DOHH2 (cell line): ENCODE measurements at regions not wholly inside any gene's neighbourhood (a gene's known extent, or its start where the extent isn't known, plus 50 kb on each side); places are given as distances from the start of the nearest gene placed in this dataset.

ENCODE experiments used
- H3F3A ChIP-seq: fragments of 200-600 bp; sonication (generic), shearing (Covaris generic); 2 replicates; pipeline ENCODE4 v1.6.0; 2016; ENCODE audit warnings: antibody characterized with exemption, mild to moderate bottlenecking; ENCODE audit not compliant: control insufficient read depth, insufficient read depth
- H3K27ac ChIP-seq: fragments of 200-600 bp; sonication (generic); 2 replicates; pipeline ENCODE4 v1.5.1; 2014; ENCODE audit warnings: low read depth, mild to moderate bottlenecking, low read length, moderate library complexity
- H3K27me3 ChIP-seq: fragments of 200-600 bp; sonication (generic); 2 replicates; pipeline ENCODE4 v1.6.1; 2014; ENCODE audit warnings: mild to moderate bottlenecking, low read length, mixed read lengths; ENCODE audit not compliant: control insufficient read depth
- H3K36me3 ChIP-seq: fragments of 200-600 bp; sonication (generic); 2 replicates; pipeline ENCODE4 v1.6.1; 2014; ENCODE audit warnings: mild to moderate bottlenecking, low read length, moderate library complexity, mixed read lengths; ENCODE audit not compliant: control insufficient read depth
- H3K4me1 ChIP-seq: fragments of 200-600 bp; sonication (generic); 2 replicates; pipeline ENCODE4 v1.6.1; 2014; ENCODE audit warnings: mild to moderate bottlenecking, low read length, mixed read lengths; ENCODE audit not compliant: control insufficient read depth
- H3K4me2 ChIP-seq: fragments of 200-600 bp; sonication (generic); 2 replicates; pipeline ENCODE4 v1.6.0; 2014; ENCODE audit warnings: mild to moderate bottlenecking, low read length, moderate library complexity
- H3K4me3 ChIP-seq: fragments of 200-600 bp; sonication (generic); 2 replicates; pipeline ENCODE4 v1.5.1; 2014; ENCODE audit warnings: mild to moderate bottlenecking, low read length, mixed read lengths
- H3K79me2 ChIP-seq: fragments of 200-600 bp; sonication (generic); 2 replicates; pipeline ENCODE4 v1.6.1; 2014; ENCODE audit warnings: mild to moderate bottlenecking, low read length, mixed read lengths; ENCODE audit not compliant: control insufficient read depth
- H3K9me2 ChIP-seq: fragments of 200-600 bp; sonication (generic); replicated peaks from 2 replicates; pipeline ENCODE4 v1.6.1; 2014; ENCODE audit warnings: mild to moderate bottlenecking, low read length, mixed read lengths; ENCODE audit not compliant: control insufficient read depth
- H3K9me3 ChIP-seq: fragments of 200-600 bp; sonication (generic); 2 replicates; pipeline ENCODE4 v1.6.1; 2014; ENCODE audit warnings: antibody characterized with exemption, low read length, mixed read lengths; ENCODE audit not compliant: control insufficient read depth, insufficient read depth
- H4K20me1 ChIP-seq: fragments of 200-600 bp; sonication (generic); 2 replicates; pipeline ENCODE4 v1.6.0; 2014; ENCODE audit warnings: low read depth, mild to moderate bottlenecking, antibody characterized with exemption, low read length, moderate library complexity; ENCODE audit not compliant: control insufficient read depth, insufficient read depth
- EZH2phosphoT487 ChIP-seq: fragments of 200-600 bp; sonication (generic); IDR thresholded peaks from 2 replicates; pipeline ENCODE4 v1.6.1; 2017; ENCODE audit warnings: borderline replicate concordance, mild to moderate bottlenecking, antibody characterized with exemption, low read length, moderate library complexity, mixed read lengths
- TF ChIP-seq, protein P1 (sequence below): fragments of 200-600 bp; sonication (generic); IDR thresholded peaks from one replicate; pipeline ENCODE4 v1.5.1; 2014; ENCODE audit warnings: antibody characterized with exemption, mild to moderate bottlenecking, low read depth, low read length; ENCODE audit not compliant: poor library complexity, severe bottlenecking

DNA sequence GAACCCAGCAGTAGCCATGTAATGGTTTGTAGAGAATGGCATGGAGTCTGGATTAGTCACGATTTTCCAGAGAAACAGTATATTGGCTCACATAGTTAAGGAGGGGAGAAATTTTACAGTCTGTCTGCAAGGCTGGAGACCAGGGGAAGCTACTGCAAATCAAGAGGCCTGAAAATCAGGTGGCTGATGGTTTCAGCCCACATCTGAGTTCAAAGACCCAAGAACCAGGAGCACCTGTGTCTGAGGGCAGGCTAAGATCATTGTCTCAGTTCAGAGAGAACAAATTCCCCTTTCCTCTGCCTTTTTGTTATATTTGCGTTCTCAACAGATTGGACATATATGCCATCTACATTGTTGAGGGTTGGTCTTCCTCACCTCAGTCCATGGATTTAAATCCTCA lies 207.5 kb upstream of the IRX2 start:
- Histone ChIP-seq H3K27ac (no peak overlapping the region), H4K20me1 (no peaks in the 10 kb centered on the region), H3K9me3 (peaks cover 12% of the 10 kb centered on the region), H3K36me3 (no peaks in the 10 kb centered on the region), H3F3A (no peaks in the 10 kb centered on the region), H3K4me3 (no peak overlapping the region), H3K9me2 (no peaks in the 10 kb centered on the region), H3K27me3 (no peaks in the 10 kb centered on the region), H3K4me1 (no peaks in the 10 kb centered on the region), H3K4me2 (no peak overlapping the region), H3K79me2 (no peaks in the 10 kb centered on the region)
- TF ChIP-seq, protein P1, sequence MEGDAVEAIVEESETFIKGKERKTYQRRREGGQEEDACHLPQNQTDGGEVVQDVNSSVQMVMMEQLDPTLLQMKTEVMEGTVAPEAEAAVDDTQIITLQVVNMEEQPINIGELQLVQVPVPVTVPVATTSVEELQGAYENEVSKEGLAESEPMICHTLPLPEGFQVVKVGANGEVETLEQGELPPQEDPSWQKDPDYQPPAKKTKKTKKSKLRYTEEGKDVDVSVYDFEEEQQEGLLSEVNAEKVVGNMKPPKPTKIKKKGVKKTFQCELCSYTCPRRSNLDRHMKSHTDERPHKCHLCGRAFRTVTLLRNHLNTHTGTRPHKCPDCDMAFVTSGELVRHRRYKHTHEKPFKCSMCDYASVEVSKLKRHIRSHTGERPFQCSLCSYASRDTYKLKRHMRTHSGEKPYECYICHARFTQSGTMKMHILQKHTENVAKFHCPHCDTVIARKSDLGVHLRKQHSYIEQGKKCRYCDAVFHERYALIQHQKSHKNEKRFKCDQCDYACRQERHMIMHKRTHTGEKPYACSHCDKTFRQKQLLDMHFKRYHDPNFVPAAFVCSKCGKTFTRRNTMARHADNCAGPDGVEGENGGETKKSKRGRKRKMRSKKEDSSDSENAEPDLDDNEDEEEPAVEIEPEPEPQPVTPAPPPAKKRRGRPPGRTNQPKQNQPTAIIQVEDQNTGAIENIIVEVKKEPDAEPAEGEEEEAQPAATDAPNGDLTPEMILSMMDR: no peak
- TF ChIP-seq EZH2phosphoT487: no peak

DNA sequence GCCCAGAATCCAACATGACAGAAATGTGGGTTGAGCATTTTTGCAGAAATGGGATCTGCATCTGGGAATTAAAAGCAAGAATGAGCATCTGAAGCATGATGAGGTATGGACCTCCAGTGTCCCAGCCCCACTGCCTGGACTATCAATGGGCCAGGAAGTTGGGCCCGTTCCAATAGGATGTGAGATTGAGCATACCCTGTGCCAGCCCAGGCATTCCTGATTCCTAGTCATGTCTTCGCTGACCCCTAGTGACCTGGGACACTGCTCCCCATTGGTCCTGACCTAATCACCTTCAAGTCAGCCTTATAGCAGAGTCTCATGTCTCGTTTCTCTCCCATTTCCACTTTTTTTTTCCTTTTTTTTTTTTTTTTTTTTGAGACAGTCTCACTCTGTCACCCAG lies 197.4 kb upstream of the IRX2 start:
- TF ChIP-seq EZH2phosphoT487: no peak
- TF ChIP-seq, protein P1: no peak

DNA sequence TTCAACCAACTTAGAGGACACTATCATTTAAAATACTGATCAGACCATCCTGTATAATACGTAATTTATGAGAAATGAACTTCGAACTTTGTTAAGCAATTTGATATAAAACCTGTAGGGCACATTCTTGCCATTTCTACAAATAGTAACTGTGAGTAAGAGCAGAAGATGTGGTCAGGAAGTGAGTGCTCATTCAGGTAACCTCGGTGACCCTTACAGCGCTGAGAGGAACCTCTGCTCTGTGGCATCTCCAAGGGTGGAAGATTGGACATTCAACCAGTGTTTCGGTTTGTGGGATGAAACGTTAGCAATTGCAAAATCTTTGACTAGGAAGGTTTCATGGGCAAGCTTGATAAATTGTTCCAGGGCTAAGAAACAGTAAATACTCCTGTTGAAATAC lies 194.8 kb upstream of the IRX2 start:
- H3K9me3 ChIP-seq: peaks cover 7% of the 10 kb centered on the region; the same call in 1 of the 2 replicates
- H3K27me3 ChIP-seq: no peaks in the 10 kb centered on the region
- no peak overlapping the region for H3K4me3 ChIP-seq
- no peaks in the 10 kb centered on the region for H3K4me1 ChIP-seq
- H3K9me2 ChIP-seq: no peaks in the 10 kb centered on the region
- no peaks in the 10 kb centered on the region for H3F3A ChIP-seq
- TF ChIP-seq EZH2phosphoT487: no peak
- TF ChIP-seq, protein P1: no peak
- H3K36me3 ChIP-seq: no peaks in the 10 kb centered on the region
- no peak overlapping the region for H3K27ac ChIP-seq
- no peaks in the 10 kb centered on the region for H3K79me2 ChIP-seq
- no peaks in the 10 kb centered on the region for H4K20me1 ChIP-seq
- no peak overlapping the region for H3K4me2 ChIP-seq

More for the DNA sequence above, 197.4 kb upstream of the IRX2 start:
- H3K4me3 ChIP-seq: no peak overlapping the region
- no peaks in the 10 kb centered on the region for H3F3A ChIP-seq
- no peaks in the 10 kb centered on the region for H3K79me2 ChIP-seq
- H3K27ac ChIP-seq: no peak overlapping the region
- peaks cover 7% of the 10 kb centered on the region; the same call in 1 of the 2 replicates for H3K9me3 ChIP-seq
- no peak overlapping the region for H3K4me2 ChIP-seq
- H3K9me2 ChIP-seq: no peaks in the 10 kb centered on the region
- H3K4me1 ChIP-seq: no peaks in the 10 kb centered on the region
- H3K36me3 ChIP-seq: no peaks in the 10 kb centered on the region
- H3K27me3 ChIP-seq: no peaks in the 10 kb centered on the region
- H4K20me1 ChIP-seq: no peaks in the 10 kb centered on the region
